ENCODE measurements at regions not wholly inside any gene's neighbourhood (a gene's known extent, or its start where the extent isn't known, plus 50 kb on each side); places are given as distances from the start of the nearest gene placed in this dataset.

DNA sequence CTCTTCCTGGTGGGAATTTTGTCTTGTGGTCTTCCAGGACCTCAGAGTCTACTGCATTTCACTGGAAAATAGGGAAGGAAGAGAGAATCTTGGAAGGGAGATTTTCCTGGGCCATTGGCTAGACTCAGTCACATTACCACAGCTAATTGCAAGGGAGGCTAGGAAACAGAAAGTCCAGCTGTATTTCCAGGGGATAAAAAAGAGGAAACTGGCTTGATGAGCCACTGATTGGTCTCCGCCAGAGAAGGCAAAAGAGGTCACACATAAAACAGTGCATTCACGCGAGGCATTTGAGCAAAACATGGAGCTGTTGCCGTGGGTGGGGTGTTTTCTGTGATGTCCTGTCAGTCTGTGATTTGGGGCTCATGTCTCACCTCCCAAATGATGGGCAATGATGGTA is 345.3 kb downstream of the FOXL1 start:
- H3K9me3 ChIP-seq (ENCODE audit: control insufficient read depth in 4 of 4, low read length in 3 of 4), result peaks cover 0 to 5% (median 2%) of the 10 kb centered on the region in 4 donors
- no peak overlapping the region for H3K9ac ChIP-seq (ENCODE audit: low read depth in 1 of 2, low read length in 2 of 2)
- no peaks in the 10 kb centered on the region for H3K4me1 ChIP-seq (ENCODE audit: control insufficient read depth in 4 of 4, insufficient read depth in 4 of 4, low read length in 3 of 4)
- no peak for DNase-seq (ENCODE audit: low spot score)
- WGBS, result 73% methylated on average over 4 of the region's 4 CpGs
- no peak overlapping the region for H3K27ac ChIP-seq (ENCODE audit: low read depth in 1 of 2, low read length in 2 of 2)
- no peak overlapping the region for H3K4me3 ChIP-seq (ENCODE audit: low read depth in 1 of 3, low read length in 3 of 3)
- TF ChIP-seq, protein P1, sequence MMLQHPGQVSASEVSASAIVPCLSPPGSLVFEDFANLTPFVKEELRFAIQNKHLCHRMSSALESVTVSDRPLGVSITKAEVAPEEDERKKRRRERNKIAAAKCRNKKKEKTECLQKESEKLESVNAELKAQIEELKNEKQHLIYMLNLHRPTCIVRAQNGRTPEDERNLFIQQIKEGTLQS (IDR thresholded peaks at IDR 0.05), result no peak
- H3K36me3 ChIP-seq (ENCODE audit: control insufficient read depth in 4 of 4, insufficient read depth in 3 of 4, low read depth in 1 of 4, low read length in 3 of 4), result no peaks in the 10 kb centered on the region
- peaks cover 0 to 12% (median 1%) of the 10 kb centered on the region in 4 donors for H3K27me3 ChIP-seq (ENCODE audit: control insufficient read depth in 4 of 4, insufficient read depth in 4 of 4, low read length in 3 of 4)

DNA sequence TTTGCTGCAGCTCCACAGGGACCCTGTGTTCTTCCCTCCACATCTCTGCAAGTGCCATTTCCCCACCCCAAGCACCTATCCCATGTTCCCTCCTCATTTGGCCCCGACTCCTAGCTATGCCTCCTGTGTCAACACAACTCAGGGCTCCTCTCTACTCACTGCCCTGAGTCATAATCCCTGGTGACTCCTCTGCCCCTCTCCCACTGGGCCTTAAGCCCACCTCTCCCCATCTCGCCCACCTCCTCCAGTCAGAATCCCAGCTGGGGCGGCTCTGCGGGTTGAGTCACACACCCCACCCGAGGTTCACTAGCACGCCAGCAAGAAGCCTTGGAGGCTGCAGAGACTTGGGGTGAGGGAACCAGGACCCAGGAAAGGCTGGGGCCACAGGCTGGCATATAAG is 346.2 kb downstream of the FOXL1 start:
- Histone ChIP-seq H3K27me3 (ENCODE audit: control insufficient read depth in 4 of 4, insufficient read depth in 4 of 4, low read length in 3 of 4) (peaks cover 0 to 12% (median 1%) of the 10 kb centered on the region in 4 donors), H3K4me1 (ENCODE audit: control insufficient read depth in 4 of 4, insufficient read depth in 4 of 4, low read length in 3 of 4) (peaks cover 0 to 2% (median 0%) of the 10 kb centered on the region in 4 donors), H3K4me3 (ENCODE audit: low read depth in 1 of 3, low read length in 3 of 3) (no peak overlapping the region), H3K36me3 (ENCODE audit: control insufficient read depth in 4 of 4, insufficient read depth in 3 of 4, low read depth in 1 of 4, low read length in 3 of 4) (no peaks in the 10 kb centered on the region), H3K9me3 (ENCODE audit: control insufficient read depth in 4 of 4, low read length in 3 of 4) (peaks cover 0 to 5% (median 2%) of the 10 kb centered on the region in 4 donors), H3K27ac (ENCODE audit: low read depth in 1 of 2, low read length in 2 of 2) (no peak overlapping the region), H3K9ac (ENCODE audit: low read depth in 1 of 2, low read length in 2 of 2) (no peak overlapping the region)
- TF ChIP-seq EGR1 (IDR thresholded peaks at IDR 0.05; ENCODE audit: low read depth in 2 of 2) (no peak), RAD21 (IDR thresholded peaks at IDR 0.05) (no peak), NR2F2 (IDR thresholded peaks at IDR 0.05) (no peak), FOXA2 (IDR thresholded peaks at IDR 0.05) (no peak), YY1 (IDR thresholded peaks at IDR 0.05) (no peak), SP1 (IDR thresholded peaks at IDR 0.05) (no peak), TAF1 (conservative IDR thresholded peaks at IDR 0.05) (no peak), GABPA (IDR thresholded peaks at IDR 0.05 in 1 of 2, conservative IDR thresholded peaks at IDR 0.05 in 1 of 2) (no peak), HNF4G (IDR thresholded peaks at IDR 0.05) (no peak), FOXA1 (IDR thresholded peaks at IDR 0.05) (no peak)
- TF ChIP-seq, protein P1 (IDR thresholded peaks at IDR 0.05), result no peak
- TF ChIP-seq, protein P2, sequence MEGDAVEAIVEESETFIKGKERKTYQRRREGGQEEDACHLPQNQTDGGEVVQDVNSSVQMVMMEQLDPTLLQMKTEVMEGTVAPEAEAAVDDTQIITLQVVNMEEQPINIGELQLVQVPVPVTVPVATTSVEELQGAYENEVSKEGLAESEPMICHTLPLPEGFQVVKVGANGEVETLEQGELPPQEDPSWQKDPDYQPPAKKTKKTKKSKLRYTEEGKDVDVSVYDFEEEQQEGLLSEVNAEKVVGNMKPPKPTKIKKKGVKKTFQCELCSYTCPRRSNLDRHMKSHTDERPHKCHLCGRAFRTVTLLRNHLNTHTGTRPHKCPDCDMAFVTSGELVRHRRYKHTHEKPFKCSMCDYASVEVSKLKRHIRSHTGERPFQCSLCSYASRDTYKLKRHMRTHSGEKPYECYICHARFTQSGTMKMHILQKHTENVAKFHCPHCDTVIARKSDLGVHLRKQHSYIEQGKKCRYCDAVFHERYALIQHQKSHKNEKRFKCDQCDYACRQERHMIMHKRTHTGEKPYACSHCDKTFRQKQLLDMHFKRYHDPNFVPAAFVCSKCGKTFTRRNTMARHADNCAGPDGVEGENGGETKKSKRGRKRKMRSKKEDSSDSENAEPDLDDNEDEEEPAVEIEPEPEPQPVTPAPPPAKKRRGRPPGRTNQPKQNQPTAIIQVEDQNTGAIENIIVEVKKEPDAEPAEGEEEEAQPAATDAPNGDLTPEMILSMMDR (IDR thresholded peaks at IDR 0.05; ENCODE audit: low read depth, low read length, missing input control), result no peak
- TF ChIP-seq, protein P3, sequence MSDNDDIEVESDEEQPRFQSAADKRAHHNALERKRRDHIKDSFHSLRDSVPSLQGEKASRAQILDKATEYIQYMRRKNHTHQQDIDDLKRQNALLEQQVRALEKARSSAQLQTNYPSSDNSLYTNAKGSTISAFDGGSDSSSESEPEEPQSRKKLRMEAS (IDR thresholded peaks at IDR 0.05), result no peak
- TF ChIP-seq, protein P4, sequence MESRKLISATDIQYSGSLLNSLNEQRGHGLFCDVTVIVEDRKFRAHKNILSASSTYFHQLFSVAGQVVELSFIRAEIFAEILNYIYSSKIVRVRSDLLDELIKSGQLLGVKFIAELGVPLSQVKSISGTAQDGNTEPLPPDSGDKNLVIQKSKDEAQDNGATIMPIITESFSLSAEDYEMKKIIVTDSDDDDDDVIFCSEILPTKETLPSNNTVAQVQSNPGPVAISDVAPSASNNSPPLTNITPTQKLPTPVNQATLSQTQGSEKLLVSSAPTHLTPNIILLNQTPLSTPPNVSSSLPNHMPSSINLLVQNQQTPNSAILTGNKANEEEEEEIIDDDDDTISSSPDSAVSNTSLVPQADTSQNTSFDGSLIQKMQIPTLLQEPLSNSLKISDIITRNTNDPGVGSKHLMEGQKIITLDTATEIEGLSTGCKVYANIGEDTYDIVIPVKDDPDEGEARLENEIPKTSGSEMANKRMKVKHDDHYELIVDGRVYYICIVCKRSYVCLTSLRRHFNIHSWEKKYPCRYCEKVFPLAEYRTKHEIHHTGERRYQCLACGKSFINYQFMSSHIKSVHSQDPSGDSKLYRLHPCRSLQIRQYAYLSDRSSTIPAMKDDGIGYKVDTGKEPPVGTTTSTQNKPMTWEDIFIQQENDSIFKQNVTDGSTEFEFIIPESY (IDR thresholded peaks at IDR 0.05), result no peak
- TF ChIP-seq, protein P5, sequence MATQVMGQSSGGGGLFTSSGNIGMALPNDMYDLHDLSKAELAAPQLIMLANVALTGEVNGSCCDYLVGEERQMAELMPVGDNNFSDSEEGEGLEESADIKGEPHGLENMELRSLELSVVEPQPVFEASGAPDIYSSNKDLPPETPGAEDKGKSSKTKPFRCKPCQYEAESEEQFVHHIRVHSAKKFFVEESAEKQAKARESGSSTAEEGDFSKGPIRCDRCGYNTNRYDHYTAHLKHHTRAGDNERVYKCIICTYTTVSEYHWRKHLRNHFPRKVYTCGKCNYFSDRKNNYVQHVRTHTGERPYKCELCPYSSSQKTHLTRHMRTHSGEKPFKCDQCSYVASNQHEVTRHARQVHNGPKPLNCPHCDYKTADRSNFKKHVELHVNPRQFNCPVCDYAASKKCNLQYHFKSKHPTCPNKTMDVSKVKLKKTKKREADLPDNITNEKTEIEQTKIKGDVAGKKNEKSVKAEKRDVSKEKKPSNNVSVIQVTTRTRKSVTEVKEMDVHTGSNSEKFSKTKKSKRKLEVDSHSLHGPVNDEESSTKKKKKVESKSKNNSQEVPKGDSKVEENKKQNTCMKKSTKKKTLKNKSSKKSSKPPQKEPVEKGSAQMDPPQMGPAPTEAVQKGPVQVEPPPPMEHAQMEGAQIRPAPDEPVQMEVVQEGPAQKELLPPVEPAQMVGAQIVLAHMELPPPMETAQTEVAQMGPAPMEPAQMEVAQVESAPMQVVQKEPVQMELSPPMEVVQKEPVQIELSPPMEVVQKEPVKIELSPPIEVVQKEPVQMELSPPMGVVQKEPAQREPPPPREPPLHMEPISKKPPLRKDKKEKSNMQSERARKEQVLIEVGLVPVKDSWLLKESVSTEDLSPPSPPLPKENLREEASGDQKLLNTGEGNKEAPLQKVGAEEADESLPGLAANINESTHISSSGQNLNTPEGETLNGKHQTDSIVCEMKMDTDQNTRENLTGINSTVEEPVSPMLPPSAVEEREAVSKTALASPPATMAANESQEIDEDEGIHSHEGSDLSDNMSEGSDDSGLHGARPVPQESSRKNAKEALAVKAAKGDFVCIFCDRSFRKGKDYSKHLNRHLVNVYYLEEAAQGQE (IDR thresholded peaks at IDR 0.05), result no peak
- WGBS, result 84% methylated on average over 6 of the region's 6 CpGs
- no peak for DNase-seq (ENCODE audit: low spot score)

All from liver (tissue), 8 donors.